GM12875 (cell line): ENCODE measurements at regions not wholly inside any gene's neighbourhood (a gene's known extent, or its start where the extent isn't known, plus 50 kb on each side); places are given as distances from the start of the nearest gene placed in this dataset.

ENCODE experiments used
- H3K4me3 ChIP-seq: one replicate; pipeline ENCODE4 v1.5.1; 2011; ENCODE audit warnings: low read depth, low read length, control low read depth
- CTCF ChIP-seq: IDR thresholded peaks from 2 replicates; pipeline ENCODE4 v1.5.1; 2011; ENCODE audit warnings: low read depth, mild to moderate bottlenecking, control low read depth, inconsistent platforms, low read length, moderate library complexity, borderline replicate concordance; ENCODE audit not compliant: insufficient read depth

DNA sequence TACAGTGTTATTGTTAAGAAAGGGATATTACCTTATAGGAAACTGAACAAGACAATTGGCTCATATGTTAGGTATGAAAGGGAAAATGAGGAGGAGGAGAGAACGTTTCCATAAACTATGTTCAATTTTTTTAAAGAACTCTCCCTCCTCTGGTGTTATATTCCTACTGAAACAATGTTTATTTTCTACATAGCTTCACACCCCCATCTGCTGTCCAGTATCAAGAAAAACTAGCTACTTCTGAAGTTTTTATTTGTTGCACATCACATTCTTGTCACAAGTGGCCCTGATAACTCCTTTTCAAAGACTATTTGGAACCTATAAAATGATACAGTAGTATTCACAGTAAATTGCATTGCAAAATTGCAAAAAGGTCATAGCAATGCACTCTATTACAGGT lies 223.4 kb upstream of the FAM174A start:
- H3K4me3 ChIP-seq, result no peak overlapping the region
- no peak for TF ChIP-seq CTCF

- TF ChIP-seq CTCF, result no peak
- no peak overlapping the region for H3K4me3 ChIP-seq
Observed at GRCh38 chr5:100306000-100306399, 229.2 kb upstream of the FAM174A start.

DNA sequence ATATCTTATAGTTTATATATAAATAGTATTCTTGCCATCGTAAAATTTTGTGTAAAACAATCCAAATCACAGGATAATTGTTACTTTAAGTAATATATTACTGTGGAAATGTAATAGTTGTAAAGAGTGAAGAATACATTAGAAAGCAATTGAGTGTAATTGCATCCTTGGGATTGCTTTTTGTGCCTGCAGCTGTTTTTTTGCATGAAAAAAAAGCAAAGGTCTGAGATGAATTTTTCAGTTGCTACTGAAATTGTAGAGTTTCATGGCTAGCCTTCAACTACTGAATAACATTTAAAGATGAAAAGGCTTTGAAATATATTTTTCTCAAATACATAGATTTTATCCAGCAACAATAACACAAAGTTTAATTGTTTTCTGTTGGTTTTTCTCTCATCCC lies 232.0 kb upstream of the FAM174A start:
- no peak overlapping the region for H3K4me3 ChIP-seq
- TF ChIP-seq CTCF, result no peak

DNA sequence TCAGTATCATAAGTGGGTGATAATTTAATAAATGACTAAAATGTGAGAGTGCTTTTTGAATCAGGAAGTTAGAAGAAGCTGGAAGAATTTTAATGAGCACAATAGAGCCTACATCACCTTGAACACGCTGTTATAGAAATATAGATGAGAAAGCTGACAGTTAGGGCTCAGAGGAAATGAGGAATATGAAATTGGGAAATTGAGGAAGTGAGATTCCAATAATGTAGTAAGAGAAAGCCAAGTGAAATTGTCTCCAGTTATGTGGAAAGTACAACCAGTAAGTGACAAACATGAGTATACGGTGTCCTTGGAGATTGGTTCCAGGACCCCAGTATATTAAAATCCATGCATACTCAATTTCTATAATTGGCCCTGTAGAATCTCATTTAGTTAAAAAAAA lies 235.9 kb upstream of the FAM174A start:
- H3K4me3 ChIP-seq, result no peak overlapping the region
- TF ChIP-seq CTCF, result no peak

DNA sequence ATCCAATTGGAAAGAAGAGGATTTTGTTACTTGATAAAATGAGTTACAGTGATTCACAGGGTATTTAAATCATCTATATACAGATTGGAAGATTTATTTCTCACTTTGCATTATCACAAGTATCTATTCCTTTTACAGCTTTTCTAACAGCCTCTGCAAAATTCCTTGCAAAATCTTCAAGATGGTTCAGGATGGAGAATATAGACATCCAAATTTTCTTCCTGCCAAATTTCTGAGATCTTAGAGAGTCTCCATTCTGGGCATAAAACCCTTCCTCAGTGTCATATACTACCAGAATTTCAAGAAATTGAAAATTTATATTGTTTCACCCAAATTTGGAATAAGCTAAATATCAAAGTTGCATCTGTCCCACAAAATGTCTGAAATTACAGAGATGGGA lies 259.1 kb upstream of the FAM174A start:
- TF ChIP-seq CTCF, result no peak
- no peak overlapping the region for H3K4me3 ChIP-seq

DNA sequence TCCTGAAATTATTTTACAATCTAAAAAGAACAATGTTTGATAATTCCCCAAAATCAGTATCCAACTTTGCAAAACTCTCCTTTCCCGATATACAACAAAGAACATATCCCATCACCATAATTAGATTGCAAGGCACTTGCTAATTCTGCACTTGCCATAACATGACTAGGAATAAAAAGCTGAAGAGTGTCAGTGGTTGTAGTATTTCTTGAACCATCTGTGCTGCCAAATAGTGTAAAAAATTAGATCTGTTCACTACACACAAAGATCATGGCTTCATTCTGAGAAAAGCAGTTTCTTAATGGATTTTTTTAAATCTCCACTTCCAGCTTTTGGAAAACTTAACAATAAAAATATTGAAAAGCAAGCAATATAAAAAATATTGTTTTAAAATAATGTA lies 259.5 kb upstream of the FAM174A start:
- TF ChIP-seq CTCF, result no peak
- H3K4me3 ChIP-seq, result no peak overlapping the region

GRCh38 chr5:100273846-100274580 lies 261.2 kb upstream of the FAM174A start:
- TF ChIP-seq CTCF, result no peak

More at GRCh38 chr5:100273846-100274580, 261.2 kb upstream of the FAM174A start:
- H3K4me3 ChIP-seq, result no peak overlapping the region
